ENCODE measurements at regions not wholly inside any gene's neighbourhood (a gene's known extent, or its start where the extent isn't known, plus 50 kb on each side); places are given as distances from the start of the nearest gene placed in this dataset.

DNA sequence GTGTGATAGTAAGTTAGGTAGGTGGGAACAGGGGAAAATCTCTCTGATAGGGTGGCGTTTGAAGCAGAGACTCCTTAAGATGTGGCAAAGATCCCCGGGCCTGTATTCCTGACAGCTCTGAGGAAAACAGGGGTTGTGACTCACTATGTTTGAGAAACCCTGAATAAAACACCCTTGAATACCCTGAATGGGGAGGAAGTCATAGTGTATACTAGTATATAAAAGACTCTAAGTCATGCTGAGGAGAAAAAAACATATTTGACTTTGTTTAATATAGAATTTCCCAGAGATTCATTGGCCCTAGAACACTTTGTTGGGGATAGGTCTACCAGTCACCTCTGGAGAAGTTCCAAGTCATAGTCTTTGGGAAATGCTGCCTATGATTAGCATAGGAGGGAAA lies 590.9 kb downstream of the IRS1 start (continued):
- TF ChIP-seq, protein P1, sequence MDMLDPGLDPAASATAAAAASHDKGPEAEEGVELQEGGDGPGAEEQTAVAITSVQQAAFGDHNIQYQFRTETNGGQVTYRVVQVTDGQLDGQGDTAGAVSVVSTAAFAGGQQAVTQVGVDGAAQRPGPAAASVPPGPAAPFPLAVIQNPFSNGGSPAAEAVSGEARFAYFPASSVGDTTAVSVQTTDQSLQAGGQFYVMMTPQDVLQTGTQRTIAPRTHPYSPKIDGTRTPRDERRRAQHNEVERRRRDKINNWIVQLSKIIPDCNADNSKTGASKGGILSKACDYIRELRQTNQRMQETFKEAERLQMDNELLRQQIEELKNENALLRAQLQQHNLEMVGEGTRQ (IDR thresholded peaks at IDR 0.05), result no peak
- TF ChIP-seq CBX8 (IDR thresholded peaks at IDR 0.05) (no peak), RNF2 (IDR thresholded peaks at IDR 0.05; ENCODE audit: borderline replicate concordance, low read depth) (no peak), ZNF302 (CRISPR knock-in tag; IDR thresholded peaks at IDR 0.05) (no peak)

DNA sequence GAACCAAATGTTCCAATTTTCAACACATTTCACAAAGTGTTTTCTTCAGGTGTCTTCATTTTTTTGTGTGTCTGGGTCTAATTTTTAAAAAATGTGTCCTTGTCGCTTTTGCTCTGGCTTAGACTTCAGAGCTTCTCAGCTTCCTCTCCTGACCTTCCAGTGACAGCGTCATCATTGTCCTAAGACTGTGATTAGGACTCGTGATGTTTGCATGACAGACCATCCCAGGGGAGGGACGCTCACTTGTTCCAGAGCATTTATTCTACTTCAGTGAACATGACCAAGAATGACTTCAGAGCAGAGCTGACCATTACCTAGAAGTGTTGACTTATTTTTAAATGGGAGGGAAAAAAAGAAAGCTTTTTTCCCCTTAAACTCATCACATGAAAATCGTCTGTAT lies 591.9 kb downstream of the IRS1 start:
- ATAC-seq, result no peak
- Histone ChIP-seq H3K4me3 (no peak overlapping the region), H3K27ac (no peak overlapping the region), H3K9me3 (no peaks in the 10 kb centered on the region), H3K4me1 (peaks cover 13% of the 10 kb centered on the region; the same call in 2 of the 3 replicates), H3K4me2 (no peak overlapping the region)
- DNase-seq (ENCODE audit: low read depth in 1 of 2, low spot score in 1 of 2), result no peak
- 75% methylated on average over 5 of the region's 5 CpGs for WGBS (ENCODE audit: missing lambda C conversion rate)
- no peak for FAIRE-seq
- ChIA-PET CTCF (no interaction called here), POLR2A (no interaction called here)
- no peak for TF ChIP-seq JUN (IDR thresholded peaks at IDR 0.05)
- TF ChIP-seq CHD4 (IDR thresholded peaks at IDR 0.05; ENCODE audit: borderline replicate concordance), result no peak

DNA sequence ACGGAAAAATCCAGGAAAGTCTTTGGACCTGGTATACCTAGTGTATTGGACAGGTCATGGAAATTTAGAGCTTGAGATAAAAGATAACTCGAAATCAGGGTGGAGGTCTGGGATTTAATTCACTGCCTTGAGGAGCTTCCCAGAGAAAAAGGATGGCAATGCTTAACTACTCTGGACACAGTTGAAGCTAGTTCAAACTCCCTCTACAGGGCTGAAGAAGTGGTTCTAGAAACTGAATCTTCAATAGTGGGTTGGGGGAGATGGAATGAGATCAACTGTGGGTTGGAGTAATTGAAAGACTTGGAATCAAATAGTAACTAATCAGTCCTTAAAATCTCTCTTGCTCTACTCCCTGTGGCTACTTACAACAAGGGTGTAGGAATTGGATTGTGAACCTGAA lies 600.1 kb downstream of the IRS1 start:
- FAIRE-seq, result no peak
- POLR2A ChIA-PET, result no interaction called here
- DNase-seq (ENCODE audit: low read depth in 1 of 2, low spot score in 1 of 2), result no peak
- Histone ChIP-seq H3K9me3 (no peaks in the 10 kb centered on the region), H3K4me2 (no peak overlapping the region), H3K4me3 (no peak overlapping the region), H3K27ac (no peak overlapping the region), H3K4me1 (no peaks in the 10 kb centered on the region)
- TF ChIP-seq PBX3 (IDR thresholded peaks at IDR 0.05) (no peak), MAZ (IDR thresholded peaks at IDR 0.05; ENCODE audit: borderline replicate concordance, low read depth, low read length) (no peak), NFE2L2 (conservative IDR thresholded peaks at IDR 0.05; ENCODE audit: low read length) (no peak), CBX8 (IDR thresholded peaks at IDR 0.05) (no peak), NPAS2 (CRISPR knock-in tag; IDR thresholded peaks at IDR 0.05; ENCODE audit: borderline replicate concordance) (no peak), HEYL (CRISPR knock-in tag; IDR thresholded peaks at IDR 0.05) (no peak), EP300 (IDR thresholded peaks at IDR 0.05) (no peak), TFCP2L1 (CRISPR knock-in tag; IDR thresholded peaks at IDR 0.05) (no peak), ATOH8 (CRISPR knock-in tag; IDR thresholded peaks at IDR 0.05; ENCODE audit: low read depth) (no peak), CEBPB (IDR thresholded peaks at IDR 0.05) (no peak), ZC3H11A (IDR thresholded peaks at IDR 0.05) (no peak), FOSL2 (IDR thresholded peaks at IDR 0.05) (no peak), FOSL2 (CRISPR knock-in tag; IDR thresholded peaks at IDR 0.05) (no peak)
- TF ChIP-seq, protein P2, sequence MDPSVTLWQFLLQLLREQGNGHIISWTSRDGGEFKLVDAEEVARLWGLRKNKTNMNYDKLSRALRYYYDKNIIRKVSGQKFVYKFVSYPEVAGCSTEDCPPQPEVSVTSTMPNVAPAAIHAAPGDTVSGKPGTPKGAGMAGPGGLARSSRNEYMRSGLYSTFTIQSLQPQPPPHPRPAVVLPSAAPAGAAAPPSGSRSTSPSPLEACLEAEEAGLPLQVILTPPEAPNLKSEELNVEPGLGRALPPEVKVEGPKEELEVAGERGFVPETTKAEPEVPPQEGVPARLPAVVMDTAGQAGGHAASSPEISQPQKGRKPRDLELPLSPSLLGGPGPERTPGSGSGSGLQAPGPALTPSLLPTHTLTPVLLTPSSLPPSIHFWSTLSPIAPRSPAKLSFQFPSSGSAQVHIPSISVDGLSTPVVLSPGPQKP (IDR thresholded peaks at IDR 0.05; ENCODE audit: low read depth, low read length), result no peak
- TF ChIP-seq, protein P3, sequence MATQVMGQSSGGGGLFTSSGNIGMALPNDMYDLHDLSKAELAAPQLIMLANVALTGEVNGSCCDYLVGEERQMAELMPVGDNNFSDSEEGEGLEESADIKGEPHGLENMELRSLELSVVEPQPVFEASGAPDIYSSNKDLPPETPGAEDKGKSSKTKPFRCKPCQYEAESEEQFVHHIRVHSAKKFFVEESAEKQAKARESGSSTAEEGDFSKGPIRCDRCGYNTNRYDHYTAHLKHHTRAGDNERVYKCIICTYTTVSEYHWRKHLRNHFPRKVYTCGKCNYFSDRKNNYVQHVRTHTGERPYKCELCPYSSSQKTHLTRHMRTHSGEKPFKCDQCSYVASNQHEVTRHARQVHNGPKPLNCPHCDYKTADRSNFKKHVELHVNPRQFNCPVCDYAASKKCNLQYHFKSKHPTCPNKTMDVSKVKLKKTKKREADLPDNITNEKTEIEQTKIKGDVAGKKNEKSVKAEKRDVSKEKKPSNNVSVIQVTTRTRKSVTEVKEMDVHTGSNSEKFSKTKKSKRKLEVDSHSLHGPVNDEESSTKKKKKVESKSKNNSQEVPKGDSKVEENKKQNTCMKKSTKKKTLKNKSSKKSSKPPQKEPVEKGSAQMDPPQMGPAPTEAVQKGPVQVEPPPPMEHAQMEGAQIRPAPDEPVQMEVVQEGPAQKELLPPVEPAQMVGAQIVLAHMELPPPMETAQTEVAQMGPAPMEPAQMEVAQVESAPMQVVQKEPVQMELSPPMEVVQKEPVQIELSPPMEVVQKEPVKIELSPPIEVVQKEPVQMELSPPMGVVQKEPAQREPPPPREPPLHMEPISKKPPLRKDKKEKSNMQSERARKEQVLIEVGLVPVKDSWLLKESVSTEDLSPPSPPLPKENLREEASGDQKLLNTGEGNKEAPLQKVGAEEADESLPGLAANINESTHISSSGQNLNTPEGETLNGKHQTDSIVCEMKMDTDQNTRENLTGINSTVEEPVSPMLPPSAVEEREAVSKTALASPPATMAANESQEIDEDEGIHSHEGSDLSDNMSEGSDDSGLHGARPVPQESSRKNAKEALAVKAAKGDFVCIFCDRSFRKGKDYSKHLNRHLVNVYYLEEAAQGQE (IDR thresholded peaks at IDR 0.05), result no peak
- WGBS (ENCODE audit: missing lambda C conversion rate), result 56% methylated on average over 2 of the region's 2 CpGs
- CTCF ChIA-PET, result no interaction called here
- no peak for ATAC-seq

All from A549 (cell line).